HG02885 (cell line): ENCODE measurements at regions not wholly inside any gene's neighbourhood (a gene's known extent, or its start where the extent isn't known, plus 50 kb on each side); places are given as distances from the start of the nearest gene placed in this dataset.
"Not testable (repeated sequence)": the region's sequence is repeated elsewhere in the genome, so short reads cannot be mapped to it uniquely, and the experiment has no call there.

Experiments used
- ATAC-seq: cut with Tn5 transposase; IDR thresholded peaks from one replicate; pipeline ENCODE4 v1.9.1; 2021; ENCODE audit warnings: mild to moderate bottlenecking; ENCODE audit not compliant: unreplicated experiment, poor library complexity

DNA sequence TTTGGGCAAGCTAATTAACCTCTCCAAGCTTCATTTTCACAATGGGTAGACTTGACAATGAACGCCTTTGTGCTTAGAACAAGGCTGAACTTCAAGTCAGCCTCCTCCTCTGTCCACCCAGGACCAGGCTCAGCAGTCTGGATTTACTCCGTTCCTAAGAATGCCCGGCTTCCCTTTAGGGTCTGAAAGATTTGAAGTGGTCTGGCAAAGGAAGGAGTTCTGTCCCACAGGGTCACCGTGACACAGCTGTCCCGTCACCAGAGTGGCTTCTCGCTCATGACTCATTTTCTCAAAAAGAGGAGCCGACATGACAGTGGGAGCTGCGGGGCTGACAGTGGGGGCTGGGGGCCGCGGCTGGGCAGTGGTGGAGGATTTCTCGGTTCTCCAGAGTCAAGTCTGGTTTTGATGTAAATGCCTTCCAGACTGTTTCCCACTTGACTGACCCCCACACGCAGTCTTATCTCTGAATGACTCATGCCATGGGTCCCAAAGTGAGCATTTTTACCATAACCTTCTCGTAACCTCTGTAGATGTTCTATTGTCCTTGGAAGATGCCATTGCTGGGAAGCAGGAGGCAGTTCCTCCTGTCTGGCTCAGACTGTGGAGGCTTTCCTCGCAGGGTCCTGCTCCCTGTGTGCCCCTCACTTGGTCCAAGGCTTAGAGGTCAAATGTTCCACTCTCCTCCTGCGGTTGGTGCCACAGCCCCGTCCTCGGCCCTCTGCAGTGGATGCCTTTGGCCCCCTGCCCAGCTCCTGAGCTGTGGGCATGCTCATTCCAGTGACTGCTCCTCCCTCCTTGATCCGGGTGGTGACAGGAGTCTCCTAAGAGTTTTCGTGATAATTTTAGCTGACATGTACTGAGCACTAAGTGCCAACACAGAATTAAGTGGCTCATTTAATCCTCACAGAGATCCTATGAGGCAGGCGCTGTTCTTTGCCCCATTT, 253.1 kb downstream of the FNDC1 start:
- no peak for ATAC-seq

DNA sequence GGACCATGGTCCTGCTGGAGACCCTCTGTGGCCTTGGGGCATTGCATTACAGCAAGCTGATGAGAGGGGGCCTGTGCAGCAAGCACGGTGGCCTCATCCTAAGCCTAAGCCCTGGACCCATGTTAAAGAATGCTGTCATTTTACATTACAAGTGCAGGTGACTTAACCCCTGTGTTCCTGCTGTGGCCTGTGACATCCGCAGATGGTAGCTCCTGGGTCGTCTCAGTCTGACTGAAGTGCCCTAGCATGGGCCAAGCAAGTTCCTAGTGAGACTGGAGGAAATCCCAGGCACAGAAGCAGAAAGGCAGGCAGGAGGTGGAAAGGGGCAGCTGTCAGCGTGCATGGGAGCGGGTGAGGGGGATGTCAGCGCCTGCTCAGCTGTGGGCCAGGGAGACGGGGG, 252.4 kb downstream of the FNDC1 start:
- no peak for ATAC-seq

- no peak for ATAC-seq
These were observed 249.8 kb downstream of the FNDC1 start for GRCh38 chr6:159418997-159419396.

DNA sequence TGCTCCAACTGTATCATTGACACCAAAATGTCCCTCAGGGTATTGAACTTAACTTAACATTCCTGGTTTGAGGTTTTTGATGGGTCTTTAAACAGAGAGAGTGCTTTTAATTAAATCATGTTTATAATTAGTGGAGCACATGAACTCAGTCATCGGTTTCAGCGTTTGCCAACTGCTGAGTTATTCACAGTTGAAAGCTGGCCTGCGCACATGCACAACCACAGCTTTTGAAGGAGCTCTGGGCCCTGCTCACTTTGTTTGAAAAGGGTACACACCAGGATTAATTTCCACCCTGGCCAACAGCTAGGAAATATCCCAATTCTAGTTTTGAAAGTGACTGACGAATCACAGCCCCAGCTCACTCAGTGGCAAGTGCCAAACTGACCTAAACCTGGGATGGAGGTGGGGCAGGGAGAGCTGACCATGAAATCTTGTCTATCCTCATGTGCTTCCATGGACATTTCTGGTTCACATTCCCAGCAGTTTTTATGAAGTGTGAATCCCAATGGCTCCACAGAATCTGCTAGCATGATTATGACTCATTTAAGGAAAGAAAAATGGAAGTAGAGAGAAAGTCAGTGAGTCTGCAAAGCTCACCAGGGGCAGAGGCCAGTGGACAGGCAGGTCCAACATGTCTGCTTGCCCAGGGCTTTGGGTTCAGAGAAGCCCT, 247.8 kb downstream of the FNDC1 start:
- ATAC-seq, result no peak

GRCh38 chr6:159415540-159415939, 246.3 kb downstream of the FNDC1 start:
- no peak for ATAC-seq

- ATAC-seq, result no peak
These were observed 245.5 kb downstream of the FNDC1 start for GRCh38 chr6:159414711-159415110.

DNA sequence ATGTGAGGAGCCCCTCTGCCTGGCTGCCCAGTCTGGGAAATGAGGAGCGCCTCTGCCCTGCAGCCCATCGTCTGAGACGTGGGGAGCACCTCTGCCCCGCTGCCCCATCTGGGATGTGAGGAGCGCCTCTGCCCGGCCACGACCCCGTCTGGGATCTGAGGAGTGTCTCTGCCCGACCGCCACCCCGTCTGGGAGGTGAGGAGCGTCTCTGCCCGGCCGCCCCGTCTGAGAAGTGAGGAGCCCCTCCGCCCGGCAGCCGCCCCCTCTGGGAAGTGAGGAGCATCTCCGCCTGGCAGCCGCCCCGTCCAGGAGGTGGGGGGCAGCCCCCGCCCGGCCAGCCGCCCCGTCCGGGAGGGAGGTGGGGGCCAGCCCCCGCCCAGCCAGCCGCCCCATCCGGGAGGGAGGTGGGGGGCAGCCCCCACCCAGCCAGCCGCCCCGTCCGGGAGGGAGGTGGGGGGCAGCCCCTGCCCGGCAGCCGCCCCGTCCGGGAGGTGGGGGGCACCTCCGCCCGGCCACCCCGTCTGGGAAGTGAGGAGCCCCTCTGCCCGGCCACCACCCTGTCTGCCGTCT, 238.1 kb downstream of the FNDC1 start:
- ATAC-seq, result not testable (repeated sequence)

DNA sequence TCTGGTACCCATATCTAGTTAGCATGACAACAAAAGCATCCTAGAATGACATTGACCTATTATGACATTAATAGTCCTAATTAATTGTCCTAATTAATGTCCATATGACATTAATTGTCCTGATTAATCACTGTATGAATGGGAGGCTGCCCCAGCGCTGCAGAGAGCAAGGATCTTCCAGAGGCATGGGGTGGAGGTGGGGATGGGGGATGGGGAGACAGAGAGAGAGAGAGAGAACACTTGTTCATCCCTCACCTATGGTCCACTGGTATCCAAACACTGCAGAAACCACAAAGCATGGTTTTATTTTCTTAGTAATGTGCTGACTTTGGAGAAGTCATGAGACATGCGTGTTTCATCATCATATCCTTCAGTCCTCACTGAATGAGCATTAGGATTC, 235.1 kb downstream of the FNDC1 start:
- no peak for ATAC-seq

DNA sequence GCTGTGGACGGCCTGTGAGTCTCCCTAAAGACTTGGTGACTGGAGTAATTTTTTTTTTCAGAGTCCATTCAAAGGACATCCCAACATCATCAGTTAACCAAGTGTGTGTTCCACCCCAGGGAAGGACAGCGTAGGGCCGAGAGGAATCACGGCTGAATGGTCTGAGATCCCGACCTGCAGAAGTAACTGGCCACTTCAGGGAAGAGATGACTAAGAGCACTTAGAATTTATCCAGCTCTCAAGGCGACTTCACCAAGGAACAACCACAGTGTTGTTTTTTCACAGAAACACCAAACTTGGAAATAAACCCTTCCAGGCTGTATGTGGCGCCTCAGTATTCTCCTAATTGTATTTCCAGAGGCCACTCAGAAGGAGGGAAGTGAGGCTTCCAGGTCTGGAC, 231.6 kb downstream of the FNDC1 start:
- no peak for ATAC-seq

- no peak for ATAC-seq
These were observed 230.6 kb downstream of the FNDC1 start for GRCh38 chr6:159399751-159400221.

DNA sequence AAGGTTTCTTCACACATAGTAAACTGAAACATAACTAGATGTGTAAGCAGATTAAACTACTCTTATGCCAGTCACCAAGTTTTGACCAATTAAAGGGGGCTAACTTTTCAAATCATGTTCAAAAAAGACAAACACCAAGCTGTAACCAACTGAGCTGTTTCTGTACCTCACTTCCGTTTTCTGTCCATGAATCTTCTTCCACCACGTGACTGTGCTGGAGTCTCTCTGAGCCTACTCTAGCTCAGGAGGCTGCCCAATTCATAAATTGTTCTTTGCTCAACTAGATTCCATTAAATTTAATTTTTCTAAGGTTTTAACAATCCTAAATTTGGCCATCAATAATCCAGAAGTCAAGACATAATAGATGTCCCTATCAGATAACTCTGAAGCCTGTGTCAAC, 229.4 kb downstream of the FNDC1 start:
- ATAC-seq, result no peak

DNA sequence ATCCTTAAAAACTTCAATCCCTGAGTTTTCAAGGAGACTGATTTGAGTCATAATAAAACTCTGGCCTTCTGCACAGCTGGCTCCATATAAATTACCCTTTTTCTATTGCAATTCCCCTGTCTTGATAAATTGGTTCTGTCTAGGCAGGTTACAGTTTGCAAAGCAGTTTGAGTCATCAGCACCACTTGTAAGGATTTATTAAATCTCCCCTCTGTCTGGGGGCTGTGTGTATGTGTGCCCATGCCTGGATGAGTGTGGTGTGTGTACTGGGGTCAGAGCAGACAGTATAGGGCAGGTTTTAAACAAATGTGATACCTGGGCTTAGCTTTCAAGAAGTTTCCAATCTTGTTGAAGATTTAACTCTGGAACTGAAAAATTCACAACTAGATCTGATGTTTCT, 228.6 kb downstream of the FNDC1 start:
- no peak for ATAC-seq

DNA sequence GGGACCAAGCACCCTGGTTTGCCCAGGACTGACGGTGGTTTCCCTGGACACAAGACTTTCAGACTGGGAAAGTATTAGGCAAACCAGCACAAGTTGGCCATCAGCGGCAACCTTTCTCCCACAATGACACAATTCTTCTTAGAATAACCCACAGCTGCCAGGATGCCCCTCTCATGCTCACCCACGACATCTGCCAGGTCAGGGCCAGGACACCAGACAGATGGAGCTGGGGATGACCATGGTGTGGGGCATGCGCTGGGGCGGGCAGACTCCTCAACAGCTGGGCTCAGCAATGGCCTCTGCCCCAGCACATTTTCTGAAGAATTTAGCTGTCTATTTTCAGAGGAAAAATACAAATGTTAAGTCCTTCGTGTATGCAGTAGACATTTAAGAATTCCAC, 226.4 kb downstream of the FNDC1 start:
- ATAC-seq, result no peak

- not testable (repeated sequence) for ATAC-seq
These were observed 223.5 kb downstream of the FNDC1 start for GRCh38 chr6:159392695-159393094.

DNA sequence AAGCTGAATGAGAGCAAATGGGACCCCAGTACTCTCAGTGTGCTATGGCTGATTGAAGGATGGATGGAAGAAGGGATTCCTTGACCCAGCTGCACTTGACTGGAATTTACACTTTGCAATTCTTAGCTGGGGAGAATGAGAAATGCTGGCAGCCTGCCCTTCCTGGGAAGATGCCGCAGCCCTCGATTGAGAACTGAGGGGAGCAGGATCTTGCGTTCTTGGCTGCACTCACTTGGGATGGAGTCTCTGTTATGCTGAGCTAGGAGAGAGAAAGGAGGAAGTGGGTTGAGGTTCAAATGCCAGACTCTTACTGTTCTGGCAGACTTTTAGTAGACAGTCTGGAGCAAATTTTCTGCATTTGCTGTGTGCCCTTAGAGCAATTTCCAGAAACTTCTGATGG, 221.2 kb downstream of the FNDC1 start:
- ATAC-seq, result no peak

DNA sequence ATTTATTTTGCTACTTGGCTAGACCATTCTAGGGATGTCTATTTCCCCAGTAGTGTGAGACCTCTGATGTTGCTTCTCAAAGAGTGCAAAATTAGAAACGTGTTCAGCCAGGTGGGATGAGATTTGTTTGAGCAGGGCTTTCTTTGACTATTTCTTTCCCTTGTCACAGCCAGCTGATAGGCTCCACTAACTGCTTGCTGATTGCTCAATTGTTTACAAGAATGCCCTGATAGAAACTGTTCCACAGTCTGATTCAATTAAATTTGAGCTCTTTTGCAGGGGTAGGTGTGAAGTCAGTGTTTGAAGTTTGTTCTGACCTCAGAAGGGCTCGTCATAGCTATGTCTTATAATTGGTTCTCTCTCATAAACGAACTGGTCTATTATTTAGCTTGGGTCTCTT, 220.5 kb downstream of the FNDC1 start:
- ATAC-seq, result no peak

DNA sequence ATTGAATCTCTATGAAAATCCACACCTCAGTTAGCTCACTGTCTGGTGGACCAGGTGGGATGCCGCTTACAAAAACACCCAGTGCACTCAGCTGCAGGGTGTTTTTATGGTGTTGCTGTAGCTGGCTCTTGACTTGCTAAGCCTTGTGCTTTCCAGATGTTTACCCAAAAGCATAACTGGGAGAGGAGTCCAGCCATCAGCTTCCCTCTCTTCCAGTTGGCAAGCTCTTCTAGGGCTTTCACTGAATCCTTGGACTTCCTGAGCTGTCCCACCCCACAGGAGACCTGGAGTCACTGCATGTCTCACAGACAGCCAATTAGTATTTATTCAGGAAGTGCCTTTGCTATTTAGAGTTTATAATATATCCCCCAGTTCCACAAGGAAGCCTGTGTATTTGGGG, 210.9 kb downstream of the FNDC1 start:
- no peak for ATAC-seq

- ATAC-seq, result no peak
These were observed 209.5 kb downstream of the FNDC1 start for GRCh38 chr6:159378411-159379328.

GRCh38 chr6:159376516-159377158, 207.4 kb downstream of the FNDC1 start:
- no peak for ATAC-seq

DNA sequence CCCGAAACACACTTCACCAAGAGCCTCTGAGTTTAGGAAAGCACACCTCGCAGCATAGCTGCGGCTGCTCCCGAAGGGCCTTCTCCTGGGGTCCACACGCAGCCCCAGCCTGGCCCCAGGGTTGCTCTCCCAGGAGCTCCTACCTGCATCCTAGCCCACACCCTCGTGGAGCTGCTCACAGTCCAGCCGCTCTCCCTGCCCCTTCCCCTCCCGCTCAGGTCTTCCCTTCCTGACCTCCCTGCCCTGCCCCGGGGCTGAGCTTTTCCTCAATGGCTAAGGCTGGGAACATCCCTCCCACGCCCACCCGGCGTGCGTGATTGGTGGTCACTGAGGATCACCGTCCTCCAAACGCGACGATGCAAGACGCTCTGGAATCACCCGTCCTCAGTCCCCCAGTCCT, 205.8 kb downstream of the FNDC1 start:
- ATAC-seq, result no peak
